ENCODE measurements at regions not wholly inside any gene's neighbourhood (a gene's known extent, or its start where the extent isn't known, plus 50 kb on each side); places are given as distances from the start of the nearest gene placed in this dataset.

GRCh38 chr16:64147941-64148340, 973.9 kb downstream of the CDH11 start:
- Histone ChIP-seq H2BK5ac (ENCODE audit: insufficient read length, low read length) (no peak overlapping the region), H2BK20ac (ENCODE audit: low read depth, low read length, poor library complexity, severe bottlenecking) (no peak overlapping the region), H3K79me2 (ENCODE audit: insufficient read depth, low read length) (no peaks in the 10 kb centered on the region), H3K4ac (ENCODE audit: low read depth, low read length) (no peak overlapping the region), H3K4me1 (ENCODE audit: insufficient read depth, low read length) (no peaks in the 10 kb centered on the region), H3K23me2 (ENCODE audit: insufficient read length, low read depth, low read length, poor library complexity, severe bottlenecking) (no peaks in the 10 kb centered on the region), H3K23ac (ENCODE audit: insufficient read length, low read depth, low read length) (no peak overlapping the region), H2AFZ (ENCODE audit: low read length) (no peak overlapping the region), H4K20me1 (ENCODE audit: control insufficient read depth, insufficient read depth, insufficient read length) (no peaks in the 10 kb centered on the region), H3K9ac (ENCODE audit: extremely low read depth, insufficient read length, low read length) (no peak overlapping the region), H2BK12ac (ENCODE audit: insufficient read length, low read depth, low read length) (no peak overlapping the region), H3T11ph (ENCODE audit: low read length) (no peak overlapping the region), H3K27ac (ENCODE audit: insufficient read length, low read depth, low read length) (no peak overlapping the region), H4K91ac (ENCODE audit: insufficient read length, low read depth, low read length) (no peak overlapping the region), H3K14ac (ENCODE audit: insufficient read depth, low read length) (no peak overlapping the region), H3K4me2 (ENCODE audit: insufficient read depth, insufficient read length, low read length) (no peak overlapping the region), H3K18ac (ENCODE audit: insufficient read length, low read depth, low read length) (no peak overlapping the region), H4K5ac (ENCODE audit: insufficient read length, low read depth, low read length) (no peak overlapping the region), H3K56ac (ENCODE audit: insufficient read length, low read depth, low read length) (no peak overlapping the region), H3K79me1 (ENCODE audit: insufficient read depth, low read depth, low read length, poor library complexity, severe bottlenecking) (no peaks in the 10 kb centered on the region), H2AK5ac (ENCODE audit: insufficient read length, low read length) (no peak overlapping the region), H2BK15ac (ENCODE audit: low read depth, low read length) (no peak overlapping the region), H4K8ac (replicated peaks; ENCODE audit: insufficient read length, low read depth, low read length) (no peak overlapping the region), H3K27me3 (ENCODE audit: insufficient read depth, low read length) (no peaks in the 10 kb centered on the region), H2BK120ac (ENCODE audit: low read depth, low read length, poor library complexity, severe bottlenecking) (no peak overlapping the region), H3K9me3 (ENCODE audit: control insufficient read depth, low read depth, low read length) (no peaks in the 10 kb centered on the region)
- Mint-ChIP-seq H3K4me1 (no peaks in the 10 kb centered on the region), H3K9me3 (0 out of 5 replicates have a peak, but pooled peaks cover 0 to 2% of the 10 kb centered on the region in 2 experiments), H3K27ac (no peak overlapping the region), H3K36me3 (ENCODE audit: insufficient read depth in 1 of 3, low read depth in 3 of 3) (no peaks in the 10 kb centered on the region), H3K4me3 (no peak overlapping the region), H3K27me3 (ENCODE audit: low read depth) (no peaks in the 10 kb centered on the region)
- DNase-seq: no peak
- no CpG with 5 or more reads among the region's 3 CpGs for WGBS (ENCODE audit: extremely low coverage, insufficient read length, low lambda C conversion rate)
- no peak for TF ChIP-seq CTCF (conservative IDR thresholded peaks at IDR 0.05)

All from H9 (cell line).